ENCODE measurements at regions not wholly inside any gene's neighbourhood (a gene's known extent, or its start where the extent isn't known, plus 50 kb on each side); places are given as distances from the start of the nearest gene placed in this dataset.
"Not testable (repeated sequence)": the region's sequence is repeated elsewhere in the genome, so short reads cannot be mapped to it uniquely, and the experiment has no call there.

DNA sequence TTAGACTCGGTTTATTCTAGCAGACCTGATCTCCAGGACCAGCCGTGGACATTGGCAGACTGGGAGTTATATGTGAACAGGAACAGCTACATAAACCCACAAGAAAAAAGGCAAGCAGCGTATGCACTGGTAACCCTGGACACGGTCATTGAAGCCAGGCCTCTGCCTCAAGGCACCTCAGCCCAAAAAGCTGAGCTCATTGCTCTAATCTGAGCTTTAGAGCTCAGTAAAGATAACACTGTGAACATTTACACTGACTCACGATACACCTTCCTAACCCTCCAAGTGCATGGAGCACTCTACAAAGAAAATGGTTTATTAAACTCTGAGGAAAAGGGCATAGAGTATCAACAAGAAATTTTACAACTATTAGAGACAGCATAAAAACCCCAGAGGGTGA, 148.9 kb upstream of the FGF16 start:
- TF ChIP-seq, protein P1, sequence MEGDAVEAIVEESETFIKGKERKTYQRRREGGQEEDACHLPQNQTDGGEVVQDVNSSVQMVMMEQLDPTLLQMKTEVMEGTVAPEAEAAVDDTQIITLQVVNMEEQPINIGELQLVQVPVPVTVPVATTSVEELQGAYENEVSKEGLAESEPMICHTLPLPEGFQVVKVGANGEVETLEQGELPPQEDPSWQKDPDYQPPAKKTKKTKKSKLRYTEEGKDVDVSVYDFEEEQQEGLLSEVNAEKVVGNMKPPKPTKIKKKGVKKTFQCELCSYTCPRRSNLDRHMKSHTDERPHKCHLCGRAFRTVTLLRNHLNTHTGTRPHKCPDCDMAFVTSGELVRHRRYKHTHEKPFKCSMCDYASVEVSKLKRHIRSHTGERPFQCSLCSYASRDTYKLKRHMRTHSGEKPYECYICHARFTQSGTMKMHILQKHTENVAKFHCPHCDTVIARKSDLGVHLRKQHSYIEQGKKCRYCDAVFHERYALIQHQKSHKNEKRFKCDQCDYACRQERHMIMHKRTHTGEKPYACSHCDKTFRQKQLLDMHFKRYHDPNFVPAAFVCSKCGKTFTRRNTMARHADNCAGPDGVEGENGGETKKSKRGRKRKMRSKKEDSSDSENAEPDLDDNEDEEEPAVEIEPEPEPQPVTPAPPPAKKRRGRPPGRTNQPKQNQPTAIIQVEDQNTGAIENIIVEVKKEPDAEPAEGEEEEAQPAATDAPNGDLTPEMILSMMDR (IDR thresholded peaks at IDR 0.05; ENCODE audit: control extremely low read depth, extremely low read depth, low read depth, missing control alignments), result no peak
- DNase-seq (ENCODE audit: extremely low spot score), result no peak
- POLR2A ChIA-PET, result no interaction called here
- CTCF ChIA-PET, result no interaction called here

DNA sequence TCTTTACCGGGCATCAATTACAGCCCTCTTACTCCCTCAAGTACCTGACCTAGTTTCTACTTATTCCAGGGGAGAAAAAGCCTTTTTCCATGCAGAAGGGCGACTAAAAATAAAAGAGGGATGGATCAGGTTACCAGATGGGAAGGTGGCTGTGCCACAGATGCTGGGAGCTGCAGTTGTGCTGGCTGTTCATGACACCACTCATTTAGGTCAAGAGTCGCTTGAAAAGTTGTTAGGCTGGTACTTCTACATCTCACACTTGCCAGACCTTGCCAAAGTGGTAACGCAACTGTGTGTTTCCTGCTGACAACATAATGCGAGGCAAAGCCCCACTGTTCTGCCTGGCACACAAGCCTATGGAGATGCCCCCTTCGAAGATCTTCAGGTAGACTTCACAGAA, 148.4 kb upstream of the FGF16 start:
- CTCF ChIA-PET, result no interaction called here
- no peak for DNase-seq (ENCODE audit: extremely low spot score)

DNA sequence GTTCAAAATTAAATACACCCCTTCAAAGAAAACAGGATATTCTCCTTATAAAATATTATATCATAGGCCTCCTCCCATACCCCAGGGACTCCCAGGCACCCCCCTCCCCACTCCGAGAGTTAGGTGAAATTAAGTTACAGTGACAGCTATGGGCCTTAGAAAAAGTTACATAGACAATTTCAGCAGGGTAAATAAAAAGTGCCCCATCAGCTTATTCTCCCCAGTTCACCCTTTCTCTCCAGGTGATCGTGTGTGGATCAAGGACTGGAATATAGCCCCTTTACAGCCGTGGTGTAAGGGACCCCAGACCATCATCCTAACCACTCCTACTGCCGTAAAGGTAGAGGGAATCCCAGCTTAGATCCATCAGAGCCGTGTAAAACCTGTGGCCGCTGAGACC, 147.6 kb upstream of the FGF16 start:
- CTCF ChIA-PET, result no interaction called here
- no peak for DNase-seq (ENCODE audit: extremely low spot score)
- TF ChIP-seq, protein P1 (IDR thresholded peaks at IDR 0.05; ENCODE audit: control extremely low read depth, extremely low read depth, low read depth, missing control alignments), result no peak
- POLR2A ChIA-PET, result no interaction called here

More for the DNA sequence above, 148.4 kb upstream of the FGF16 start:
- POLR2A ChIA-PET, result no interaction called here
- TF ChIP-seq, protein P1 (IDR thresholded peaks at IDR 0.05; ENCODE audit: control extremely low read depth, extremely low read depth, low read depth, missing control alignments), result no peak

DNA sequence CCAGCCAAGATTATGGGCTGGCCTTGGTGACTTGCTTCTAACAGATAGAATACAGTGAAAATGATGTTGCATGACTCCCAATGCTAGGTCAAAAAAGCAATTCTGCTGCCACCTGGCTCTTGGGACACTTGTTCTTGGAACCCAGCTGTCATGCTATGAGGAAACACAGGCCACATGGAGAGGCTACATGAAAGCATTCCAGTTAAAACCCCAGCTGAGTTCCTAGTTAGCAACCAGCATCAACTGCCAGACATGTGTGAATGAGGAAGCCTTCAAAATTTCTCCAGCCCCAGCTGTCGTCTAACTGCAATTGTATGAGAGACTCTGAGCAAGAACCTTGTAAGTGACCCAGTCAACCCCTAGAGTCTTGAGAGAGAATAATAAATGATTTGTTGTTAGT, 105.2 kb upstream of the FGF16 start:
- ChIA-PET POLR2A (no interaction called here), CTCF (no interaction called here)
- TF ChIP-seq, protein P1 (IDR thresholded peaks at IDR 0.05; ENCODE audit: control extremely low read depth, extremely low read depth, low read depth, missing control alignments), result no peak
- DNase-seq (ENCODE audit: extremely low spot score), result no peak

DNA sequence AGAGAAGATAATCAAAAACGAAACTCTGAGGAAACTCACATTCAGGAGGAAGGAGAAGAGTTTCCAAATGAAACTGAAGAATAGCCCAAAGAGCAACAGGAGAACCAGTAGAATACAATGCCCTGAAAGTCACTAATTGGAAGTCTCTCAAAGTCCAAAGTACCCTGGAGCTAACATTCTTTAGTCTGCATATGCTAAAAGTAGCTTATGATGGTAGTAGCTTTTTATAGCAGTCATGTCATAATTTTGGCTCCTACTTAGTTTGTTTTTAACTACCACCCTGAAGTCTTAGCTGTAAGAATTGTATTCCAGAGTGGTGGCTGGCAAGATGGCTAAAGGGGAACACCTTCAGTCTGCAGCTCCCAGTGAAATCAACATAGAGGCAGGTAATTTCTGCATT, 100.3 kb upstream of the FGF16 start:
- TF ChIP-seq, protein P1 (IDR thresholded peaks at IDR 0.05; ENCODE audit: control extremely low read depth, extremely low read depth, low read depth, missing control alignments), result no peak
- CTCF ChIA-PET, result interaction anchor here (0.7 kb wide), 1 partner anchor 32 kb away, joined by 3 read pairs; no protein-coding TSS in a partner anchor
- POLR2A ChIA-PET, result no interaction called here
- DNase-seq (ENCODE audit: extremely low spot score), result no peak

DNA sequence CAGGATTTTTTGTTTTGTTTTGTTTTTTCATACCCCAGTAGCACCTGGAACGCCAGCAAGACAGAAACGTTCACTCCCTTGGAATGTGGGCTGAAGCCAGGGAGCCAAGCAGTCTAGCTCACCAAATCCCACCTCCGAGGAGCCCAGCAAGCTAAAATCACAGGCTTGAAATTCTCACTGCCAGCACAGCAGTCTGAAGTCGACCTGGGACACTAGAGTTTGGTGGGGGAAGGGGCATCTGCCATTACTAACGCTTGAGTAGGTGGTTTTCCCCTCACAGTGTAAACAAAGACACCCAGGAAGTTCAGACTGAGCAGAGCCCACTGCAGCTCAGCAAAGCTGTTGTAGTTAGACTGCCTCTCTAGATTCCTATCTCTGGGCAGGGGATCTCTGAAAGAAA, 99.6 kb upstream of the FGF16 start:
- TF ChIP-seq, protein P1 (IDR thresholded peaks at IDR 0.05; ENCODE audit: control extremely low read depth, extremely low read depth, low read depth, missing control alignments), result no peak
- CTCF ChIA-PET, result no interaction called here
- no peak for DNase-seq (ENCODE audit: extremely low spot score)
- POLR2A ChIA-PET, result no interaction called here

DNA sequence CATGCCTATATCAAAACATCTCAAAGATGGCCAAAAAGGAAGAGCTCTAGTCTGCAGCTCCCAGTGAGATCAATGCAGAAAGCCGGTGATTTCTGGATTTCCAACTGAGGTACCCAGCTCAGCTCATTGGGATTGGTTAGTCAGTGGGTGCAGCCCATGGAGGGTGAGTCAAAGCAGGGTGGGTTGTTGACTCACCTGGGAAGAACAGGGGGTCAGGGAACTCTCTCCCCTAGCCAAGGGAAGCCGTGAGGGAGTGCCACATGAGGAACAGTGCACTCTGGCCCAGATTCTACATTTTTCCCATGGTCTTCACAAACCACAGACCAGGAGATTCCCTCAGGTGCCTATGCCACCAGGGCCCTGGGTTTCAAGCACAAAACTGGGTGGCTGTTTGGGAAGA, 57.3 kb upstream of the FGF16 start:
- CTCF ChIA-PET, result no interaction called here
- POLR2A ChIA-PET, result no interaction called here
- TF ChIP-seq, protein P1 (IDR thresholded peaks at IDR 0.05; ENCODE audit: control extremely low read depth, extremely low read depth, low read depth, missing control alignments), result no peak
- DNase-seq (ENCODE audit: extremely low spot score), result no peak

DNA sequence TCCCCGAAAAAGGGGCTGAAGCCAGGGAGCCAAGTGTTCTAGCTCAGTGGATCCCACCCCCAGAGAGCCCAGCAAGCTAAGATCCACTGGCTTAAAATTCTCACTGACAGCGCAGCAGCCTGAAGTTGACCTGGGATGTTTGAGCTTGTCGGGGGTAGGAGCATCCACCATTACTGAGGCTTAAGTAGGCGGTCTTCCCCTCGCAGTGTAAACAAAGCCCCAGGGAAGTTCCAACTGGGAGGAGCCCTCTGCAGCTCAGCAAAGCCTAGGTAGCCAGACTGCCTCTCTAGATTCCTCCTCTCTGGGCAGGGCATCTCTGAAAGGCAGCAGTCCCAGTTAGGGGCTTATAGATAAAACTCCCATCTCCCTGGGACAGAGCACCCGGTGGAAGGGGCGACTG, 56.8 kb upstream of the FGF16 start:
- POLR2A ChIA-PET; DNase-seq (ENCODE audit: extremely low spot score); CTCF ChIA-PET: not testable (repeated sequence)

Data from GM10248 (cell line).